Heart right ventricle (tissue), 16 donors: ENCODE measurements at regions not wholly inside any gene's neighbourhood (a gene's known extent, or its start where the extent isn't known, plus 50 kb on each side); places are given as distances from the start of the nearest gene placed in this dataset.

Source experiments
- ATAC-seq, 8 donors: fragments of 200-7000 bp; cut with Tn5 transposase; one replicate each; pipeline ENCODE4 v1.9.1; 2020; ENCODE audit warnings: mild to moderate bottlenecking in 8 of 8, moderate library complexity in 8 of 8, moderate number of reproducible peaks in 1 of 8
- DNase-seq, 2 donors: peaks; one replicate each; pipeline ENCODE4 v3.0.0-alpha.2; 2020
- H3K27ac ChIP-seq, 10 donors: fragments of 200-600 bp; sonication (generic) in 2 of 10; one replicate each; pipeline versions ENCODE4 v1.5.0 to v1.8.0; 2020 to 2022; ENCODE audit warnings: mild to moderate bottlenecking in 3 of 10
- H3K27me3 ChIP-seq, 7 donors: fragments of 200-600 bp; one replicate each; pipeline ENCODE4 v1.8.0; 2021 to 2022; ENCODE audit warnings: mild to moderate bottlenecking in 2 of 7
- H3K36me3 ChIP-seq, 9 donors: fragments of 200-600 bp; sonication (generic) in 1 of 9; one replicate each; pipeline versions ENCODE4 v1.5.0 to v1.8.0; 2020 to 2022; ENCODE audit warnings: mild to moderate bottlenecking in 2 of 9
- H3K4me1 ChIP-seq, 9 donors: fragments of 200-600 bp; sonication (generic) in 1 of 9; one replicate each; pipeline versions ENCODE4 v1.5.0 to v1.8.0; 2020 to 2022; ENCODE audit warnings: mild to moderate bottlenecking in 4 of 9
- H3K4me3 ChIP-seq, 10 donors: fragments of 200-600 bp; sonication (generic) in 2 of 10; one replicate each; pipeline versions ENCODE4 v1.5.0 to v1.8.0; 2020 to 2022; ENCODE audit warnings: mild to moderate bottlenecking in 7 of 10, moderate library complexity in 2 of 10
- H3K9me3 ChIP-seq, 11 donors: fragments of 200-600 bp in 10 of 11; sonication (generic) in 2 of 11; one replicate each; pipeline versions ENCODE4 v1.5.0 to v1.8.0; 2013 to 2022; ENCODE audit warnings: mild to moderate bottlenecking in 2 of 11, control low read depth in 1 of 11, moderate library complexity in 1 of 11
- WGBS, 2 donors: extraction: QIAGEN DNeasy Blood & Tissue Kit; methylation state at CpG; one replicate each; pipeline ENCODE4 v1.1.7; 2013; ENCODE audit warnings: inconsistent platforms in 1 of 2; 5-methylcytosine and 5-hydroxymethylcytosine counted together
- intact Hi-C, 10 donors: fragments of 100-400 bp; cut with DNase I; formaldehyde crosslinking; loops; one replicate each; pipeline versions ENCODE4 v1.11.1 to v1.14.2; 2022
- TF ChIP-seq, protein P1 (sequence below), 9 donors: fragments of 200-600 bp; sonication (generic) in 2 of 9; IDR thresholded peaks; one replicate each; pipeline versions ENCODE4 v1.5.0 to v1.8.0; 2021 to 2022; ENCODE audit warnings: antibody characterized with exemption in 9 of 9, mild to moderate bottlenecking in 5 of 9, moderate library complexity in 1 of 9
- donor health status: Arrhythmogenic right ventricular cardiomyopathy.
- donor health status: ischemic (EF 13 %, LVEDD 7.1; RV severe dilation, severe dysfunction).
- donor health status: healthy with polysubstance abuse.
- donor health status: DM: no; HTN: yes; CAD: no.
- donor health status: DM: no; HTN: no; CAD: no.
- donor health status: ischemic (EF 25% LVEDD 6.9; RV normal size, moderate dysfunction).
- donor health status: ischemic (EF 25% LVEDD 5.7; RV mildly dilated, moderate dysfunction).
- donor health status: healthy.
- donor health status: DM: yes; HTN: yes; CAD: no.
- donor health status: Ischemic cardiomyopathy.
- donor health status: ischemic (EF 35%, LVEDD 5.7; RV mildly dilated, moderate dysfunction).
- donor health status: nonischemic (EF 11% LVEDD 7.7; RV severe dilation, severe dysfunction).
- donor health status: DM: yes; HTN: yes; CAD: no.
- donor health status: PGD.
- donor health status: ischemic (EF 29% LVEDD 5.4; RV normal size, mild dysfunction).
- donor health status: nonischemic (EF 23%, LVEDD 6.1; RV moderate dilation, normal function).

GRCh38 chr11:127383026-127383425 is 382.5 kb upstream of the KIRREL3 start:
- Histone ChIP-seq H3K4me1 (no peaks in the 10 kb centered on the region), H3K36me3 (no peaks in the 10 kb centered on the region), H3K4me3 (no peak overlapping the region), H3K27me3 (peaks cover 0 to 7% (median 0%) of the 10 kb centered on the region in 7 donors), H3K27ac (no peak overlapping the region), H3K9me3 (no peaks in the 10 kb centered on the region)
- WGBS, 2 donors = 68 to 73% methylated on average over 3 of the region's 3 CpGs
- intact Hi-C loops = no loop called here
- DNase-seq (no peak), ATAC-seq (no peak)
- TF ChIP-seq, protein P1, sequence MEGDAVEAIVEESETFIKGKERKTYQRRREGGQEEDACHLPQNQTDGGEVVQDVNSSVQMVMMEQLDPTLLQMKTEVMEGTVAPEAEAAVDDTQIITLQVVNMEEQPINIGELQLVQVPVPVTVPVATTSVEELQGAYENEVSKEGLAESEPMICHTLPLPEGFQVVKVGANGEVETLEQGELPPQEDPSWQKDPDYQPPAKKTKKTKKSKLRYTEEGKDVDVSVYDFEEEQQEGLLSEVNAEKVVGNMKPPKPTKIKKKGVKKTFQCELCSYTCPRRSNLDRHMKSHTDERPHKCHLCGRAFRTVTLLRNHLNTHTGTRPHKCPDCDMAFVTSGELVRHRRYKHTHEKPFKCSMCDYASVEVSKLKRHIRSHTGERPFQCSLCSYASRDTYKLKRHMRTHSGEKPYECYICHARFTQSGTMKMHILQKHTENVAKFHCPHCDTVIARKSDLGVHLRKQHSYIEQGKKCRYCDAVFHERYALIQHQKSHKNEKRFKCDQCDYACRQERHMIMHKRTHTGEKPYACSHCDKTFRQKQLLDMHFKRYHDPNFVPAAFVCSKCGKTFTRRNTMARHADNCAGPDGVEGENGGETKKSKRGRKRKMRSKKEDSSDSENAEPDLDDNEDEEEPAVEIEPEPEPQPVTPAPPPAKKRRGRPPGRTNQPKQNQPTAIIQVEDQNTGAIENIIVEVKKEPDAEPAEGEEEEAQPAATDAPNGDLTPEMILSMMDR (IDR thresholded peaks at IDR 0.05) = no peak

DNA sequence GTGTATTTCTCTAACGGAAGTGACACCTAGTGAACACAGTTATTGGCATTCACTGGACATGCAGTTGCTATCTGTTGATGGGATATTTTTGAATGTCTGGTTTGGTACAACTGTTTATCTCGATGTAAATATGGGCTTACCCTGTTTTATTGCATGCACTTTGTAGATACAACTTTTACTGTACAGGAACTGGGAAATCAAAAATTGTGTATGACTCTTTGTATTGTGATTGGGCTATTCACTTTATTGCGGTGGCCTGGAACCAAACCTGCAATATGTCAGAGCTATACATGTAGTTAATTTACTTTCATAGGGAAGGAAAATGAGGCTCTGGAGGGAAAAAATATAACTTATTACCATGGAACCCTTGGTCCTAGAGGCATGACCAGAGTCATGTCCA is 380.7 kb upstream of the KIRREL3 start:
- ATAC-seq (no peak), DNase-seq (no peak)
- TF ChIP-seq, protein P1 (IDR thresholded peaks at IDR 0.05) = no peak
- Histone ChIP-seq H3K27ac (no peak overlapping the region), H3K9me3 (no peaks in the 10 kb centered on the region), H3K36me3 (no peaks in the 10 kb centered on the region), H3K4me3 (no peak overlapping the region), H3K4me1 (no peaks in the 10 kb centered on the region), H3K27me3 (peaks cover 0 to 11% (median 0%) of the 10 kb centered on the region in 7 donors)
- intact Hi-C loops = no loop called here
- WGBS, 2 donors = 73 to 79% methylated on average over 3 of the region's 3 CpGs

DNA sequence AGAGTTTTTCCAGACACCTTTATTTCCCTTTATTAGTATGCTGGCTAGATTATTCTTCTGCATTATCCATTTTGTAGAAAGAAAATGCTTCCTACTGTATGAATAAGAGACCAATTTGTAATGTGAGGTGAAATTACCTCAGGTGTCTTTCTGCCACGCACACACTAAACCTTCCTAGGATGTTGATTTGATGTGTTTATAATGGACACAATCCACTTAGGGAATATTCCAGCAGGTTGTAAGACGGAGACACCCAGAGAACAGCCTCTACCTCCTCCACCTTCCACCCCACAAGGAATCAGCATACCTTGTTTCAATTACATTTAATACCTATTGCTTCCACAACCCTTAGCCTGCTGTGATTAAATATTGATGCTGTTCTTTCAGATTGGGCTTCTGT is 379.1 kb upstream of the KIRREL3 start:
- Histone ChIP-seq H3K9me3 (peaks cover 0 to 4% (median 0%) of the 10 kb centered on the region in 11 donors), H3K27ac (no peak overlapping the region), H3K4me3 (no peak overlapping the region), H3K27me3 (peaks cover 0 to 20% (median 0%) of the 10 kb centered on the region in 7 donors), H3K36me3 (no peaks in the 10 kb centered on the region), H3K4me1 (no peaks in the 10 kb centered on the region)
- TF ChIP-seq, protein P1 (IDR thresholded peaks at IDR 0.05) = no peak
- intact Hi-C loops = no loop called here
- WGBS, 2 donors = 84 to 88% methylated on average over 2 of the region's 2 CpGs
- no peak for ATAC-seq
- no peak for DNase-seq

GRCh38 chr11:127376301-127376700 is 375.7 kb upstream of the KIRREL3 start:
- H3K4me1 ChIP-seq = no peaks in the 10 kb centered on the region
- peaks cover 0 to 20% (median 0%) of the 10 kb centered on the region in 7 donors for H3K27me3 ChIP-seq
- WGBS, 2 donors = 82 to 83% methylated on average over 2 of the region's 2 CpGs
- H3K27ac ChIP-seq = no peak overlapping the region
- H3K36me3 ChIP-seq = no peaks in the 10 kb centered on the region
- TF ChIP-seq, protein P1 (IDR thresholded peaks at IDR 0.05) = no peak
- DNase-seq (no peak), ATAC-seq (no peak)
- H3K9me3 ChIP-seq = peaks cover 0 to 5% (median 0%) of the 10 kb centered on the region in 11 donors
- intact Hi-C loops = no loop called here
- H3K4me3 ChIP-seq = no peak overlapping the region
